Stimulated activated CD8-positive, alpha-beta memory T cell treated with anti-CD3 and anti-CD28 coated beads, Interleukin-2, amount 100 ng/mL, for 48 hours (primary cell): ENCODE measurements at regions not wholly inside any gene's neighbourhood (a gene's known extent, or its start where the extent isn't known, plus 50 kb on each side); places are given as distances from the start of the nearest gene placed in this dataset.
"Not testable (repeated sequence)": the region's sequence is repeated elsewhere in the genome, so short reads cannot be mapped to it uniquely, and the experiment has no call there.

ENCODE experiments used
- DNase-seq, 2 donors: peaks; one replicate each; pipeline ENCODE4 v3.0.0-alpha.2; 2020; ENCODE audit warnings: low read depth in 2 of 2

DNA sequence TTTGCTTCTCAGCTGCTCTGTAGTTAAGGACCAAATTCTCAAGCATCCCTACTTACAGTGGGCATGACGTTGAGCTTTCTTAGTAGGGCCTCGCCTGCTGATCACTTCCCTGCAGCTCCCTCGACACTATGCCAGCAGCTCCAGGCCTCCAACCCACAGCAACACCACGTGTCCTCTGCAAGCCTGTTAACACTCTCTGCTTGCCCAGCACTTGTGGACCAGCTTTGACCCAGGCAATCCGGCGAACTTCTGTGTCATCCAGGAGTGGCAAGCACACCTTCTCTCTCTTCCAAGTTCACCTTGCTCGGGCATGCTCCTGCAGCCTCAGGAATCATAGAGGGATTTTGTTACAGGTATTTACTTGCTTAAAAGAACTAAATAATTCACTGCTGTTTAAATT, 138.6 kb upstream of the FHL2 start:
- DNase-seq = no peak

DNA sequence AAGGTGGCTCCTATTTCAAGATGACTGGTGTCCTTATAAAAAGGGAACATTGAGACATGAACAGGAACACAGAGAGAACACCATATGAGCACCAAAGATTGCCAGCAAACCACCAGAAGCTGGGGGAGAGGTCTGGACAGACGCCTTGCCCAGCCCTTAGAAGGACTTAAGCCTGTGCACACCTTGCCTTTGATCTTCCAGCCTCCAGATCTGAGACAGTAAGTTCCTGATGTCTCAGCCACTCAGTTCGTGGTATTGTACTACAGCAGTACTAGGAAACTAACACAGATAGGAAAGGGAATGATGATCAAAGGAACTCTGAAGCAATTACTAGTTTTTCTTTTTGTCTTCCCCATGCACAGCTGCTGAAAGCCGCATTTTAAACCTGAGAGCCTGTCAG, 137.3 kb upstream of the FHL2 start:
- no peak for DNase-seq

DNA sequence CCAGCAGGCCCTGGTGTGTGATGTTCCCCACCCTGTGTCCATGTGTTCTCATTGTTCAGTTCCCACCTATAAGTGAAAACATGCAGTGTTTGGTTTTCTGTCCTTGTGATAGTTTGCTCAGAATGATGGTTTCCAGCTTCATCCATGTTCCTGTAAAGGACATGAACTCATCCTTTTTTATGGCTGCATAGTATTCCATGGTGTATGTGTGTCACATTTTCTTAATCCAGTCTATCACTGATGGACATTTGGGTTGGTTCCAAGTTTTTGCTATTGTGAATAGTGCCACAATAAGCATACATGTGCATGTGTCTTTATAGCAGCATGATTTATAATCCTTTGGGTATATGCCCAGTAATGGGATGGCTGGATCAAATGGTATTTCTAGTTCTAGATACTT, 130.4 kb upstream of the FHL2 start:
- DNase-seq = not testable (repeated sequence)

DNA sequence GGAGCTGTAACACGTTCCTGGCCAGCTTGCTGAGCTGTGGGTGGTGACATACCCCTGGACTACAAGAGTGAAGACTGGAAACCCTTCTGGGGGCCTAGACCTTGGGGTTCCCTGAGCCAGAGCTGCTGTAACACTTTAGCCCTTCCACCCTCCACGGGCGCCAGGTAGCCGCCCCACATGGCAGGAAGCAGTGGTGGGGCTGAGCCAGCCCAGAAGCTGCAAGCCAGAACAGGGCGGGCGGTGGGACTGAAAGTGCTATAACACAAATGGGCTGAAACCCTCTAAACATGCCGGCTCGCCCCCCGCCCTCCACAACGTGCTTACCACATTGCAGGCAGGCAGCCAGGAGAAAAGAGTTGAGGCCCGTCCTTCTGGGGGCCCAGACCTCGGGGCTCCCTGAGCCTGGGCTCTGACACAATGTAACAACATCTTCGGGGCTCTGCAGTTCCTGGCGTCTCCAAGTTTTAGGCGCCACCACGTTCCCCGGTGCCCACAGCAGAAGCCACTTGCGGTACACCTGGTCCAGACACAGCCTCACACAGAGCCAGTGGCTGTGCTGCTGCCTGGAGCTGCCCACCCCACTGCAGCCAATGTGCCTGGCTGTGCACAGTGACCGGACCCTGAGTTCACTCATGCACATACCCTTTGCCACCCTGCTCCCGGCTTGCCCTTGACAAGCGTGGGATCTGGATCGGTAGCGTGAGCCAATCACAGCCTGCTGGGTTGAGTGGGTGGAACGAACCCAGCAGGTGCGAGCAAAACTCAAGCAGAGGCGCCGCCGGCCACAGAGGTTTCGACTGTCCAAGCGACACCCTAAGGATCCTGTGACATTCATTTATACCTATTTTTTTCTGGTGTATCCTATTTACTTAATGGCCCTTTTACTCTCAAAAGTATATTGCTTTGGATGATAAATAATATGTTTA, 127.4 kb upstream of the FHL2 start:
- no peak for DNase-seq

DNA sequence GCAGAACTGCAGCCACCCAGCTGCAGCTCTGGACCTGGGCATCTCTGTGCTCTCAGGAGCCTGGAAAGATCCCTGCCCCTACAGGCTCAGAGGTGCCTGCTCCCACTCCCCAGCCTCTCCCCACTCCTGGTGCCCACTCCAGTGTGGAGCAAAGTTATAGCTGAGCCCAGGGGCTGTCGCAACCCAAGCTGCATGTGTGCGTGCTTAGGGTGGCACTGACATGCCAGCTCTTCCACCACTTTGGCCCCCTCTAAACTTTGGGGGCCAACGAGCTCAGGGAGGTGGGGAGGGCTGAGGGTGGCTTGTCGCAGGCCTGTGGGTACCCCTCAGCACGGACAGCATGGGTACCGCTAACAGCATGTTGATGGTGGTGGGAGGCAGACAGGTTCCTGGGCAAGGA, 126.3 kb upstream of the FHL2 start:
- DNase-seq = no peak

DNA sequence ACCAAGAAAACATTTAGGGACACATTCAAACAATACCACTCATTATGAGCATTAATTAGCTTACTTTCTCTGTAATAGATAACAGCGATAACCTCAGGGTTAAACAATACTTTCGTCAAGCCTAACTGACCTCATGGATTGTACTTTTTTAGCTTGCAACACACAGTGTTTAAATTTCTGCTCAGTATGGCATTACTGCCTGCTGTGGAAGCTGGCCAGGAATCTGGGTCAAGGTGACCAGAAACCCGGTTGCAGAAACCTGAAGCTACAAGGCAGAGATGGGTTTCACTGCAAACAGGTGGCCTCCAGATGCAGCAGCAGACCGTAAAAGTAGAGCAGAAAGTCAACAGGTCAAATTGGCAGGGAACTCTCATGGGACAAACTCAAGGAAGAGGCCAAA, 123.8 kb upstream of the FHL2 start:
- no peak for DNase-seq

DNA sequence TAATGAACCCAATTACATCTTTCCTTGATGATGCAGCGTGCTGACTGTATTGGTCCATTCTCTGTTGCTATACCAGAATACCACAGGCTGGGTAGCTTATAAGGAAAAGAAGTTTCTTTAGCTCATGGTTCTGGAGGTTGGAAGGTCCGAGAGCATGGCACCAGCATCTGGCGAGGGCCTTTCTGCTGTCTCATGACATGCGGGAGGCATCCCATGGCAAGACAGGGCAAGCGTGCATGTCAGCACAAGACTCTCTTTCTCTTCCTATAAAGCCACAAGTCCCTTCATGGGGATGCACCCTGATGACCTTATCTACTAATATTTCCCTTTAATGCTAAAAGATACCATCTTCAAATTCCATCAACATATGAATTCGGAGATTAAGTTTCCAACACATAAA, 122.8 kb upstream of the FHL2 start:
- no peak for DNase-seq

DNA sequence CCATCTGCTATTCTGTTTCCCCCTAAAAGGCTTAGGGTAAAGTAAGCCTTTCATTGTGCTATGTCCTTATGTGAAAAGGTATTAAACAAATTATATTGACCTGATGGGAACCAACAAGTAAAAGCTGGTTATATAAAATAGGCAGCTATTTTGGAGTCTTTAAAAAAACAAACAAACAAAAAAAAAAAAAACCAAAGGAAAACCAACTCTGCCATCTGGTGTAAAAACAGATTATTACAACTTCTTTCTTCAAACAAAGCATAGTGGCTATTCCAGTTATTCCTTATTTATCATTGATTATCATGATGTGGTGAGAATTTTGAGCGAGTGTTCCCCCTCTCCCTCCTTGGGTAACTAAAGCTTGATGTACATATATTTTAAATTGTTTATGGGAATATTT, 122.3 kb upstream of the FHL2 start:
- no peak for DNase-seq

DNA sequence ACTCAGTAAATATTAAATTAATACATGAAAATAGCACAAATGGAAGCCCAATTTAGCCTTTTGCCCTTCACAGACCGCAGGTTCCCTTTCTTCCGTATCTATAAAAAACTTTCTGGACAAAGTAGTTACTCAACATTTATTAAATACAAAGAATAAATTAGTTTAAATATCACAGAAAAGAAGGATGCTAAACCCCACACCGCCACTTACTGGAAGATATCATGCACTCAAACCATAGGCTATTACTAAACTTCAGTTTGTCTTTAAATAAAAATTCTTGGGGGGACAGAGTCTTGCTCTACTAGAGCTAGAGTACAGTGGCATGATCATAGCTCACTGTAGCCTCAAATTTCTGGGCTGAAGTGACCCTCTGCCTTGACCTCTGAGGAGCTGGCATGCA, 120.7 kb upstream of the FHL2 start:
- DNase-seq = no peak

DNA sequence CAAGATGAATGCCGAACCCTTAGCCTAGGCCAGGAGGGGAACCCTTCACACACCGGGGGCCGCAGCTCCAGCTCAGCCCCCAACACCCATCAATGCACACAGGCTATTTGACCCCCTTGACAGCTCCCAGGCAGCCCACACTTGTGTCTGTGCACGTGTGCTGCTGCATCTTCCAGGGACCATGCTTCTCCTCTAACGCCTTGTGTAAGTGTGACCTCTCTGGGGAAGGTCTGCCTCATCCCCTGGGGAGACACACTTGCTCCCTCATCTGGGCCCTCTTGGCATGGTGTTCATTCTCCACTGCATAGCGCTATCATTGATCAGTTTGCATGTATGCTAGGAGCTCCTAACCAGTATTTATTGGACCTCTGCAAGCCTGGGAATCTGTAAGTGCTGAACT, 120.0 kb upstream of the FHL2 start:
- DNase-seq = no peak

DNA sequence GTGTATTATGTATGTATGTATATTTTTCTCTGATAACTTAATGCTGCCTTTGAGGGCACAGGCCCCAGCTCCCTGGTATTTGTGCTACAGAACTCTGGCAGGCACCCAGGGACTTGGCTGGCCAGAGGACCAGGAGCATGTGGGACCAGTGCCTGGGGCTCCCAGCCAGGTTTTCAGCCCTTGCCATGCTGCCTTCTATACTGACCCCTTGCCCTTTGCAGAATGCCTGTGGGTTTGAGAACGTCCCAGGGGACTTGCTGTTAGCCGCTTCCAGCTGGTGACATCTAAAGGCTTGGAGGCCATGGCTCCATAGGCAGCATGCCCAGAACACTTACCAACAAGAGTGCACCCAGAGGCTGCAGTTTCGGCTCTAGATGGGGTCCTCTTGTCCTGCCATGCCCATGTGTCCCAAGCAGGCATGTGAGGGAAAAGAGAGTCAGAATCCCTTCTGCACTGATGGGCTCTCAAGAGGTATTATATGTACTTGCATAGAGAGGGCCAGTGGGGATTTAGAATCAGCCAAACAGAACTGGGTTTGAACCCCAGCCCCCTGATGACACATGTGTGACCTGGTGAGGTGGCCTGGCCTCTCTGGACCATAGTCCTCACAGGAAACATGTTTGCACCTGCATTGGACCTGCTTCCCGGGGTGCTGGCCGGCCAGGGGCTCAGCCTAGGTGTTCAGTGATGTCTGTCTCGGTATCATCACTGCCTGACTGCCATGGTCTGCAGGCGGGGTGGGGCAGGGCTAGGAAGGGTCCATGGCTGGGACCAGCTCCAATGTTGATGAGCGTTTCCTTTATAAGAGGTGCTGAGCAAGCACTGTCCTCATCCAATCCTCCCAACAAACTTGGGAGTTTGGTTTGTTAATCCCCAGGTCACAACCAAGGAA, 119.2 kb upstream of the FHL2 start:
- no peak for DNase-seq

DNA sequence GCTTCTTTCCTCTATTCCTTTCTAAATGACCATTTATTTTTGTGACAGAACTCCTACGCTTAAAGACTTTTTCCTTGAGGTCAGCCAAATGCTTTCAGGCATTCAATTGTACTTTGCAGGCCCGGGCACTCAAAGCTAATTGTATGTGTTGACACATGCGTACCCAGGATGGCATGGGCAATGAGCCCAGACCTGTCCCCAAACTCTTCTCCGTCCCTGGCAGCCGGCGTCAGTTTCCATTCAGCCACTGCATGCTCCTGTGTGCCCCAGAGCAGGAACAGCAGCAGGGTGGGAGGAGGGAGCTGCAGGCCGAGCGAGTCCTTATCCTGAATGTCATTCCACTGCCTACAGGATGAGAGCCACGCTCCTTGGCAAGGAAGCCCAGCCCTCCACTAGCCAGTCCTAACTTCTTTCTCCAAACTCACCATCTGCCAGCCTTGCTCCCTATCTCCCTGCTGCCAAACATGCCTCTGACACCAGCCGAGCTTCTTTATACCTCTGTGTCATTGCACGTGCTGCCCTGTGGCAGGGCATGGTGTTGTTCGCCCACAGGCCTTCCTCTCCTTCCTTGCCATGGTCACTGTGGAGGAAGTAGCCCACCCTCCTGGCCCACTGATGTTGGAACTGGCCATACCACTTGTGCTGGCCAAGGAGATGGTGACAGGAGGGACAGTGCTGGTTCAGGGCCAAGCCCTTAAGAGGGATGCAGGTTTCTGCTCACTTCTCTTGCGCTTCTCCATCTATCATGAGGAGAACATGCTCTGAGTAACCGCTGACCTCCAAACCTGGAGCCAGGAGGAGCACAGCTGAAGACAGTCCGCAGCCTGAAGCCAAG, 116.9 kb upstream of the FHL2 start:
- no peak for DNase-seq

DNA sequence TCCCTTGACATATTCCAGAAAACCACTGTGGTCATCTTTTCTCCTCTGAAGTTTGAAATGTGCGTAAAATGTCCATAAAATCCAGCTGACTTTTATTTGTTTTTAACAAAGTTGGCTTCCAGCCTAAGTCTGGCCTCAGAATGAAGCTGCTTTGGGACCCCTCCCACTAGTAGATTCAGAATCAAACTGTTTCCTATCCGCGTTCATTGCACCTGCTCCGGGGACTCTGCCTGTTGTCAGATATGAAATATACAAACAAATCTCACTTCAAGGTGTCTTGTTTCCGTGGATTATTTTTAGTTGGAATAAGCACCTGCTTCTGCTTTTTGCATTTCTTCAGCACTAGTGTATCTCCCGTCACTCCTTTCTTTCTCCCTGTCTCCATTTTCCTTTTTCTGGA, 115.7 kb upstream of the FHL2 start:
- DNase-seq = no peak

DNA sequence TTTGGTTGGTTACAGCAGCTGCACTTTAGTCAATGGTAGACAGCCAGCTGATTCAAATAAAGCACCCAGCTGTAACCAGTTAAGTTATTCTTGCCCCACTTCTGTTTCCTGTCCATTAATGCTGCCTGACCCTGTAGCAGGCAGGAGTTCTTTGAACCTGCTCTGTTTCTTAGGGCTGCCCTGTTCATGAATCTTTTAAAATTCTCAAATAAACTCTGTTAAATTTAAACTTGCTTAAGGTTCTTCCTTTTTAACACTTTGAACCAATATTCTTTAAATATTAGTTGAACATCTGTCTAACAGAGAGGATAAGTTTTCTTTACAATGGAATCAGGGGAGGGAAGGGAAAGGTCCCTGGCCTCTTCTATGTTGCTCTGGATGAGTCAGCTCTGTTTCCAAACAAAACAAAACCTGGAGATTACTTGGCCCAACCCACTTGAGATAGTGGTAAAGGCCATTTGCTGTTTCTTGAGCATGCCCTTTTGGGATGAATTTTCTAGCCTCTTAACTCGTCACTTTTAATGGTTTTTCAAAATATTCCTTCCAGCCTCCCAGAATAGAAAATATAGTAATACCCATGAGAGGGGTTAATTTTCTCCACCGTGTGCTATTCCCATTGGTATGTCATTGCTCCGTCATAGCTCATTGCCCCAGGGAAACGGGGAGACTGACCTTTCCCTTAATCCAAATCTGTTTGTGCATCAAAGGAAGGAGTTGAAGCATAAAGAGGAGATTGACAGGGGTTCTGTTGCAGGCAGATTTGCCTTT, 112.1 kb upstream of the FHL2 start:
- no peak for DNase-seq

DNA sequence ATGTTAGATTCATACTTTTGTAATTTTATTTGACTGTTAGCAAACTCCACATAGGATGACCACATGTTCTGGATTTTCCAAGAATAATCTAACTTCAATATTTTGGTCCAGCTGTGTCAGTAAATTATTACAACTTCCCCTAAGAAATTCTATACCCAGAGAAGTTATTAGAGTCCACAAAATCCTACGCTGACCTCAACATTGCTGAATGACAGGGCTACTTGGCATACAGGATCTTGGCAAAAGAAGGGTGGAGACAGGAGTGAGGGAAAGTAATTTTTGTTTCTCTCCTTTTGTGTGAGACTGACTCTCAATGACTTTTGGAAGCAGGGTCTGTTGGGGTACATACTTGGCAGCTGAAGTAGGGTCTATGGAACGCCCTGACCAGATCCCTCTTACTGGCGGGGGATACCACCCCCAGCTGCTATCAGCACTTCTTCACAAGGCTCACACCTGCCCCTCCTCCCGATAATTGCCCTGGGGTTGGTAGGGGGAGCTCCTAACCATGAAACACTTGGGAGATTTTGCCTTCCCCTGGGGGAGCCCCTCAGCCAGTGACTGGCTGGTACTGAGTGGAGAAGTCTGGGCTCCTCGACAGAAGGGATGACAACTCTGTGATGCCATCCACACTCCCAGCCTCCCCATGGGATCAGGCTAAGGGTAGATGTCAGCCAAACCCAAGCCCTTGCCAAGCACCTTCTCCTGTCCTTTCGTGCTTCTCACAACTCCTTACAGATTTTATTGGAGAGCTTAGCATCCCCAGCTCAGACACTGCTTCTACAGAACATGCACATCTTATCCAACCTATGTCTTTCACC, 110.6 kb upstream of the FHL2 start:
- no peak for DNase-seq

DNA sequence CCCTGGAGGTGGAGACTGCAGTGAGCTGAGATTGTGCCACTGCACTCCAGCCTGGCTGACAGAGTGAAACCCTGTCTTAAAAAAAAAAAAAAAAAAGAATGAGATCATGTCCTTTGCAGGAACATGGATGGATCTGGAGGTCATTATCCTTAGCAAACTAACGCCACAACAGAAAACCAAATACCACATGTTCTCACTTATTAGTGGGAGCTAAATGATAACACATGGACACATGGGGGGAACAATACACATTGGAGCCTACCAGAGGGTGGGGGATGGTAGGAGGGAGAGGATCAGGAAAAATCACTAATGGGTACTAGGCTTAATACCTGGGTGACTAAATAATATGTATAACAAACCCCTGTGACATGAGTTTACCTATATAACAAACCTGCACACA, 108.0 kb upstream of the FHL2 start:
- not testable (repeated sequence) for DNase-seq

DNA sequence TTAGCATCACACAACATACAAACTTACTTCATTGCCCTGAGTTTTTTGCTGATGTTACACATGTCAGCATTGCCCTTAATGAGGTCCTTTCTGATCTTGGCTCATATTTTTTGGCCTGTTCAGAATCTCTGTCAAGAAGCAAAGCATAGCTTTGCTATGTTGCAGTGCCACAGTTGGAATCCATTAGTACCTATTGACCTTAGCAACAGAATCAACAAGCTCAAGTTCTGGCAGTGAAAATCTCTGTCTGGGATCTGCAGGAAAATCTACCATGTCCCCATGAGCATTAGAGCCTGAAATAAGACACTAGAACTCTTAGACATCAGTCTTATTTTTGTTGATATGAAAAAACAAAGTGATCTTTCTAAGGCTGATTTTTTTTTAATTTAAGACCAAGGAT, 105.6 kb upstream of the FHL2 start:
- no peak for DNase-seq

DNA sequence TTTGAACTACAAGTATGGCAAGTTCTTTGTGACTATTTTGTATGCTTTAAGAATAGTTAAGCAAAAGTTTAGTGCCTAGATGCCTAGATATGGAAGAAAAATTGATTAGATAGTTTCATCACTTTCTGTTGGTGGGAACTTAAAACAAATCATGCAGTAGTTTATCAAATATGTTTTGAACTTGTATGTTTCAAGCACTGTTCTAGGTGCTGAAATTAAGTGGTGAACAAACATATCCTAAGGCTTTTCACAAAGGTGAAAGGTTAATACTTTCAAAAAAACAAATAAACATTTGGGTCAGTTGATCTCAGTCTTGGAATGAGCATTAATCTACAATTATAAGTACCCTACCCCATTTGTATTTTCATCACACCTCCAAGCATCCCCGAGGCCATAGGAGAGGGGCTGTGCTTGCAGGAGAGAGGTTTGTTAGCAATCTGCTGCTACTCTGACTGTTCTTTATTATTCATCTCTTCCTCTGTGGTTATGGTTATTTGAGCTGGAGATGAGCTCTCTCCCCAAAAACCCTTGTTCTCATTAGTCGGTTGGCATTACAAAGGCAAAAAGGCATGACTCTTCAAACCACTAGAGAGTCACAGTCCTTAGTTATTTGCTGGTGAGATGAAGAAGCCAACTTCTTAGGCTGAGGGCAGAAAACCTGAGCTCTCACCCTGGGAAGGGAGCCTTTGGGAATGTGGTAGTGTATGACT, 103.9 kb upstream of the FHL2 start:
- no peak for DNase-seq

DNA sequence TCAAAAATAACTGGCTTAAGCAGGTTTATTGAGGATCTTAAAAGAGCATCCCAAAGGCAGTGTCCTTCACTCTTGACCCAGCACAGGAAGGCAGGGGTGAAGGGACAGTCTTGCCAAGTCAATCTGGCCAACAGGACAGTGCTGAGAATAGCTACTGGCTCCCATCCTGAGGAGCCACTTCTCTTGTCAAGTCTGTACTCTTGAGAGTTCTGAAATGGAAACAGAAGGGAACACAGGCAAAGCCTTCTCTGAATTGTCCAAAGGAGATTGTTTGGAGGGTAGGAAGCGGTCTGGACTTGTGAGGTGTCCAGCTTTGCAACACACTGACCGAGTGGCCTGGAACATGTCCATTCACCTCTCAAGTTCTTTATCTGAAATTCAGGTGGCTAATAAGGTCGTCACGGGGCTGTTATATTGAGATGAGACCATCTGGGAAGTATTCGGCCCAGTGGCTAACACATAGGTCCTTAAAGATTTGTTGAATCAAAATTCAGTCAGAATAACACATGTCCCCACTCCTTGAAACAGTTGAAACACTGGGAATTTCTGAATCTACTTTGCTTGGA, 99.5 kb upstream of the FHL2 start:
- DNase-seq = no peak
